EL (cell line): ENCODE measurements at regions not wholly inside any gene's neighbourhood (a gene's known extent, or its start where the extent isn't known, plus 50 kb on each side); places are given as distances from the start of the nearest gene placed in this dataset.

Source experiments
- DNase-seq: peaks from one replicate; pipeline ENCODE4 v3.0.0-alpha.2; 2016

DNA sequence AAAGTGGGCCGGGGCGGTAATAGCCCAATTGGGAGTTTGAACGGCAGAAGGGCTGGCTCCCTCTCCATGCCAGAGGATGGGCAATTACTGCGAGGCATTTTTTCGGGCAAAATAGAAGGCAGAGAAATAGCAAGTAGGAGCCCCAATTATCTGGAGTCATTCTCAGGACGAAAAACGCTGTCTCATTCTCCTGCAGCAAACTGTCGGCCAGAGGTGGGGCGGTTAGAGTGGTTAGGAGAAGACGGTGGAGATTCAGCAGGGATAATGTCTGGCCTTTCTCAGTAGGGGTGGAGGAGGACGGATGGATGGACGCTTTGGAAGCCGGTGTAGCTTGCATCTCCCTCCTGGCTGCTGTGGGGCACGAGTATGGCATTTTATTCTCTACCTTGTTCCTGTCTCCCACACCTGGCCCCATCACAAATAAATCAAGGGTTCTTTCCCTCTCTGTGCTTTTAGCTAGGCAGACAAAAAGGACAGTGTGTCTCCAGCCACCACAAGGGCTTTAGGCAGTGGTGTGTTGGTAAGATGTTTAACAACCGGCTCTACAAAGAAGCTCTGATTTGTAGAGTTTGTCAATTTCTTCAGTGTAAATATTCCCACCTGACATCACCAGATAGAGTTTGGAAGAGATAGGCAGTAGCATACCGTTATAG lies 140.5 kb upstream of the LHX5 start:
- DNase-seq: no peak

DNA sequence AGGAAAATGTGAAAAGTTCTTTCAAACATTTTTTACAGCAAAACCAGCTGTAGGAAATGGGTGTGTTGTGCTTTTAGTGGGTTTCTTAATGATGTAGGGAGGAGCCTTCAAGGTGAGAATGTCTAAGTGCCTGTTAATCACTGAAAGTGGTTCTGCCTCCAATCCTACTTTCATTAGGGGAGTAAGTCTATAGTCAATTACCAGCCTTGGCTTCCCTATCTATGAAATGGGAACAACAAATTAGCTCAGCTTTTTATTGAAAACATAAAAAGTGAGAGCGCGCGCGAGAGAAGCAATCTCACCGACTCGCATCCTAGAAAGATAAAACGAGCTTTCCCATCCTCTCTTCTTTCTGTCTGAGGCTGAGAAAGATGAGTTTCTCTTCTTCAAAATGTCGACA lies 140.0 kb upstream of the LHX5 start:
- no peak for DNase-seq

DNA sequence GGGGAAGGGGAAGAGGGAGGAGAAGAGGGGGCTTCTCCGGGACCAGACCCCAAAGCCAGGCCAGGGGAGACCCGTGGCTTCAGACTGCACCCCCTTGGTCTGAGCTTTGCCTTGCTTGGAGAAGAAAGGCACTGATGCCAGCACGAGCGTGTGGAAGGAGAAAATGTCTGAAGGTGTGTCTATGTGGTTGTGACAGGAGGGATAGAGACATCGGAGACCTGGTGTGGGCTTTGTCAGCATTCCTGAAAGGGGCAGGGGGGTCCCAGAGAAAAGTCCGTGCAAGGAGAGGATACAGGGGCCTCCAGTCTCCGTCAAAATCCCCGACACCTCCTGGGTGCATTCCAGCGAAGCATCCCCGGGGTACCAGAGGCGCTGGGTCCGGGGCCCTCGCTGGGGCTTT lies 139.0 kb upstream of the LHX5 start:
- DNase-seq: no peak

DNA sequence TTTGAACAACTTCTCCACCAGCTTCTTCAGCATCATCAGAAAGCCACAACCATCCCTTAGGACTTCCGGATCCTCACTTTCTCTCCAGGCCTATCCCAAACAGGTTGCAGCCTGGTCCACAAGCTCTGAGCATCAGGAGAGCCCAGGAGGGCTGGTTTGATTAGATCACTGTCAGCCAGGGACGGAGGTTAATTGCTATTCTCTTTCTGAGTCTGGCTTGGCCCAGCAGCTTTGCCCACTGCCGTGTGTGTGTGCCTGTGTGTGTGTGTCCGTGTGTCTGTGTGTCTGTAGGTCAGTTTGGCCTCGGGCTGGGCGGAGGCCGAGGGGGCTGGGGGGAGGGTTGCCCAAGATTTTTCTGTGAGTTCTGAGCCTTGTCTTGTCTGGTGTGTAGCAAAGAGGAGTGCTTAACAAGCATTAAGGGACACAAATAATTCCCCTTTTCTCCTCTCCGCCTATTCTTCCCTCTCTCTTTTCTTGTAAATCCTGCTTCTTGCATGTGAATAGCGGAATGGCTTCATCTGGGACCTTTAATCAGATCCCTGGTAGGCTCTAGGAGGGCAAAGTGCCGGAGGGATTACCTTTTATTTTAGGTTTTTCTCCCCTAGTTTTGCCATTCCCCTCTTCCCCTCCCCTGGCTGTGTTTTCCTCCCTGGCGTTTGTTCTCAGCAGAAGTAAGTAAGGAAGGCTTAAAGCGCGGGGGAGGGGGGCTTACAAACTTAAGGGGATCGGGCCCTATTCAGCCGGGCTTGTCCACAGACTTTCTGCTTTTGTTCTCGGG lies 138.2 kb upstream of the LHX5 start:
- DNase-seq: no peak

DNA sequence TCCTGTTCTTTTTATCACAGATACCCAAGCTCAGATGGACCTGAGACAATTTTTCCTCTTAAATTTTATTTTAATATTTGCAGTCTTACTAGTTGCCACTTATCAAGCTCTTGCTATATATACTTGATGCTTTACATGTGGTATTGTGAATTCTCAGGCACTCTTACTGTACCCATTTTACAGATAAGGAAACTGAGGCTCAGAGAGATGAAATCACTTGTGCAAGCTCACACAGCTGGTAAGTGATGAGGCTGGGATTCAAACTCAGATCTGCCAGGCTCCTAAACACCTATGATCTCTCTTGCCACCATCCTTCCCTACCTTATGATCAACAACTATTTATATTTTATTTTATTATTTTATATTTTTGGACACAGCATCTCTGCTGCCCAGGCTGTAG lies 133.0 kb upstream of the LHX5 start:
- DNase-seq: no peak

DNA sequence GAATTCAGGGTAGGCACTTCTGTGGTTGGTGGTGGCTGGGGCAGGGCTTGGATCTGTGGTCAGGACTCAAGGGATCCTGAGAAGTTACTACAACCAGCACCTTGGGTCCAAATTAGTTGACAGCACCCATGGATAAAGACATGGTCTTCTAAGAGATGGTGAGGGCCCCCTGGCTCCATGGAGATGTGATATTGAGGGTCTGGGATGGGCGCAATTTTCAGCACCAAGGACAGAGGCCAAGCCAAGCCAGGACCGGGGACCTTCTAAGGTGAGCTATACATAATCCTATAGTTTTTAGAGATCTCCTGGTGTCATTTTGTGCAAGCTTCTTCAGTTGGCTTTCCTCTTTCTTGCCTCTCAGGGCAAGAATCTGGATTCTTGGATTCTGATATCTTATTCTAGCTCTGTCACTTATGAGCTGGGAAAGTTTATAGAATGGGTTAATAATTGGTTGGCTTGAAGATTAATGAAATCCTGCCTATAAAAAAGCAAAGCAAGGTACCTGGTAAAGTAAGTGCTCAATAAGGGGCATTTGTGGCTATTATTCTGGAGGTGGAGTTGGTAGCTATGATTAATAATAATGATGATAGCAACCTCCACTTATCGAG lies 130.1 kb upstream of the LHX5 start:
- DNase-seq: no peak

DNA sequence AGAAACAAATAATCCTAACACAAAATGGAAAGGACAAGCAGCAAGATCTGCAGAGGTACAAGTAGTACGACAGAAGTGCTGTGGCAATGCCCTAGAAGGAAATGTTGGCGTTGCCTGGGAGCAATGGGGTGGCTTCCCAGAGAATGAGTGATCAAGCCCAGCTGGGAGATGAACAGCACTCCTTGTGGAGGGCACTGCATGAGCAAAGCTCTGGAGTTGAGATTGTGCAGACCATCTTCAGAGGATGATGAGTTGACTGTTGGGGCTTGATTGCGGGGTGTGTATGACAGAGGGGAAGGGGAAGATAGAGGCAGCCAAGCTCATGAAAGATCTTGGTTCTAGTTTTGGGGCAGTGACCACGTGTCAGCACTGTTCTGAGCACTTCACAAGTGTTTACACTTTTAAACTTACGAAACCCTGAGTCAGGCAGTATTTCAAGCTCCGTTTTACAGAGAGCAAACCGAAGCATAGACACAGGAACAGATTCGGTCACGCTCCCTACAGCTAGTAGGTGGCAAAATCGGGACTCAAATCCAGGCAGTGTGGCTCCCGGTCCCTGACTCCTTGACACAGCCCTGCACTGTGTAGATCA lies 127.2 kb upstream of the LHX5 start:
- DNase-seq: no peak

DNA sequence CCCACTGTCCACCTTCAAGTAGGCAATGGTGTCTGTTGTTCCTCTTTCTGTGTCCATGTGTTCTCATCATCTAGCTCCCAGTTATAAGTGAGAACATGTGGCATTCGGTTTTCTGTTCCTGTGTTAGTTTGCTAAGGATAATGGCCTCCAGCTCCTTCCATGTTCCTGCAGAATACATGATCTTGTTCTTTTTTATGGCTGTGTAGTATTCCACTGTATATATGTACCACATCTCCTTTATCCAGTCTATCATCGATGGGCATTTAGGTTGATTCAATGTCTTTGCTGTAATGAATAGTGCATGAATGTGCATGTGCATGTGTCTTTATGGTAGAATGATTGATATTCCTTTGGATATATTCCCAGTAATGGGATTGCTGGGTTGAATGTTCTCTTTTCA lies 123.3 kb upstream of the LHX5 start:
- no peak for DNase-seq

DNA sequence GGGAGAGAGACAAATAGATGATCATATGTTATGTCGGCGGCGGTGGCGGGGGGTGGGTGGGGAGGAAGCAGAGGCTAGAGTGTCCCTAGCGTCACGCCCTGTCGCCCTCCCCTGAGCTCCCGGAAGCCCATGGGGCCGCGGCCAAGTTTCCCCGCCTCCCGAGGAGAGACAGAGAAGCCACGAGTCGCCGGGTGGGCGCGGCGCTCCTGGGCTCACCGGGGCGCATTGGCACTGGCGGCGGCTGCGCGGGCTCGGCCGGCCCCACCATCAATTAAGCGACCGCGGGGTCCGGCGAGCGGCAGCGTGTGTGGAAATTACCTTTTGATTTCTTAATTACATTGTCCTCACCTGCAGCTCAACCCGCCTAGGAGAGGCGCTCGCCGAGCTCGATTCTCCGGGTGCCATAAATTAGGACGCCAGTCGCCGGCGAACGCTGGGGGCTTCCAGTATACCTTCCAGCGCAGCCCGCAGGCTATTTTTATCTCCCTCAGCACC lies 119.9 kb upstream of the LHX5 start:
- DNase-seq: no peak

DNA sequence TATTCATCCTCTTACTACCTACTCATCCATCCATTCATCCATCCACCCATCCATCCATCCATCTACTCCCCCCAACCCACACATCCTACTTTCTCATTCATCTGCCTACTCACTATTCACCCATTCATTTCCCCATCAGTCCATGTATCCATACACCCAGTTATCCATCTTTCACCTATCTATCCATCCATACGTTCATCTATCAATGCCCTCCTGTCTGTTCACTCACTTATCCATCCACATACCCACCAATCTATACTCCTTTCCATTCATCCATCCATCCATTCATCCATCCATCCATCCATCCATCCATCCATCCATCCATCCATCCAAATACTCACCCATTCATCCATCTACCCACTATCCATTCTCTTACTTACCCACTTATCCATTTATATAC lies 117.8 kb upstream of the LHX5 start:
- DNase-seq: no peak

DNA sequence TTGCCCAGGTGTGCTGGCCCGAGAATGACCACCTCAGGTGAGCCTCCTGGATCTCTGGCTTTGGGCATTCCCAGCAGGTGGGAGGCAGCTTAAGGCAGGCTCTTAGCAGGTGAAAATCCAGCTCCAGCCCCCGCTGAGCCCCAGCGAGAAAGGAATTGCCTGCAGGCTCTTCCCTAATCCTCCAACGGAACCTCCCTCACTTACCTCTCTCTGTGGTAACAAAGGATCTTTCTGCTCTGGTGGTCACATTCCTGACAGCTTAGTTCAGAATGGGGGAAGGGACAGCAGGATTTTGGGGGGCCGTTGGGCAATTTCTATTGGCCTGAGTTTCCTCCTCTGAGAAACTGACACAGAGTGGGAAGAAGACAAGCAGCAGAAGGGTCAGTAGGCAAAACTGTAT lies 116.0 kb upstream of the LHX5 start:
- DNase-seq: no peak

DNA sequence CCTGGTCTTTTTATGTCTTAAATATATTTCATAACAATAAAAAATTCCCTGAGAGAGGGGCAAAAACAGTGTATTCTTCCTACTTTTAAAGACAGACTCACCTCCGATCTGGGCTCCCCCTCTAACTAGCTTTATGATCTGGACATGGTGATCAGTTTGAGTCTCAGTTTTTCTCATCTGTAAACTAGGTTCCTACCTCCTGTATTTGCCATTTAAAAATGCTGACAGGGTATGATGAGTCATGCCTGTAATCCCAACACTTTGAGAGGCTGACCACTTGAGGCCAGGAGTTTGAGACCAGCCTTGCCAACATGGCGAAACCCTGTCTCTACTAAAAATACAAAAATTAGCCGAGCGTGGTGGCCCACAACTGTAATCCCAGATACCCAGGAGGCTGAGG lies 114.8 kb upstream of the LHX5 start:
- DNase-seq: no peak

DNA sequence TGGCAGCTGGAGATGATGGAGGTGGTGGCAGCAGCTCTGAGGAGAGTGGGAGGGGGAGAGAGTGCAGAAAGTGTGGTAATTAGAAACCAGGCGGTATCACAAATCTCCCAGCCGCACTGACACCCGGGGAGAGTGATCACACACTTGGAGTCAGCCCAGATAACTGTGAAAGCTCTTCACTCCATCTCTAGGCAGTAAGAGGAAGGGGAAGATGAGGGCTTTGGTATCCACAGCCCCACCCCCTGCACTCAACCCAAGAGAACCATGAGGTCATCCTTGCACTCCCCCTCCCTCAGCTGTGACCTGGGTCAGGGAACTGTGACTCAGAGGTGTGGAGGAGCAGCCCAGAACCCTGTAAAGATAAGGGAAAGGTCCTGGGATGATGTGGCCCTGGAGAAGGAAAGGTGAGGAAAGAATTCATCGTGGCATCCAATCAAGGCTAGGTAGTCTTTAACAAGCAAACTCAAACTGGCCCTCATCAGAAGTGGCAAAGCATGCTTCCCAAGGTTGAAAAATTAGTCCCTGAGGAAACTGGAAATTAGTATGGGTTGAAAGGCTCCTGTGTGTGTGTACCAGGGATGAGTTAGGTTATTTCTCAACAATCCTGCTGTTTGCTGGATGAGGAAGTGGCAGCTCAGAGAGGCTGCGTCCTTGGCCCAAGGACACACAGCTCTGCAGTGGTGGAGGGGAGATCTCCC lies 111.0 kb upstream of the LHX5 start:
- DNase-seq: no peak

DNA sequence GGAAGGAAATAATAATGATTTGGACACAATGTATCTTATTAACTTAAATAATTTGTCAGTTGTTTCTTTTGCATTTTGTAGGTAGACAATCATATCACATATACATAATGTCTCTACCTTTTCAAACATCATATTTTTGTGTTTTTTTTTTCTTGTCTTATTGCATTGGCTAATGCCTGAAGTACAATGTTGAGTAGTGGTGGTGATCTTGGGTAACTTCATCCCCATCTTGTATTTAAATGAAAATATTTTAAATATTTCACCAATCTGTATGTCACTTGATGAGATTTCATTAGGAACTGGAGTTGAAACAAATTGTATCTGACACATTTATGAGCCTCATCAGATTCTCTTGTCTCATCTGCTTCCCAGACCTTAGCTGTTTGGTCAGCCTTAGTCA lies 109.7 kb upstream of the LHX5 start:
- no peak for DNase-seq

DNA sequence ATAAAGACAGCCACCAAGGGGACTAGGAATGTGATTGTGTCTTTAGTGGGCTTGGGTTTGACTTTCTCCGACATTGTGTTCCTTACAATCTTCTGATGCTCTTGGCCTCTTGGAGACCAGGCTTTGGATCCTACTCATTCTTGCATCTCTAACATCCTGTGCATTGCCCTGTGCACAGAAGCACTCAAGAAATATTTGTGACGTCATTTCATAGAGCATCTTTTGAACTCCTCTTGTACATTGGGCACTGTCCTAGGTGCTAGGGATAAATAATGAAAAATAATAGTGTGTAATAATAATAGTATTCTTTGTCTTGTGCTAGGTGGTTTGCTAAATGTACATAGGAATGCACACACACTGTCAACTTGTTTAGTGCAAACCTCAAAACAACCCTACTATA lies 108.8 kb upstream of the LHX5 start:
- no peak for DNase-seq

DNA sequence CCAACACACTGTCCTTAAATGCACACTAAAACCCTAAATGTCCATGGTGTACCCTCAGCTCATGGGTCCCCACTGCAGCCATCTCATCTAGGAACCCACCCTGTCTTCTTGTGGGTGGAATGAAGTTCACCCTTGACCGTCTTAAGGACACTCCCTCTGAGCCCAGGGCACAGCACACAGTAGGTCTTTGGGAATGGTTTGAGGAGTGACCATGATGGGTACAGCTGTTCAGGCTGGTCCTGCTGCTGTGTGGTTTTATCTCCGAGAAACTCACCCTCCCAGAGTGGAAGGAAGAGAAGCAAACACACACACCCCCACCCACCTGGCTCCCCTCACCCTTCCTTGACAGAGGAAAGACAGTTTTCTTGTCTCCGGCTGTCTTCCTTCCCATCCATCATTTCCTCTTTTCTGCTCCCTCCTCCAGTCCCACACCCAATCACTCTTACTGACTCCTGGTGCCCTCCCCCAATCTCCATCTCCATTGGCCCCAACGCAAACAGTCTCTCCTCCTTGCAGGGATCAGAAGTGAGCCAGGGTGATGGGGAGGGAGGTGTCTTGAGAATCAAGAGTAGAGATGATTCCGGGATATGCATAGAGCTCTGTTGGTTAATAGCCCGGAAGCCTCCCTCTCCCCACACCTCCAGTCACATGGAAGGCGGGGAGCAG lies 105.9 kb upstream of the LHX5 start:
- no peak for DNase-seq

DNA sequence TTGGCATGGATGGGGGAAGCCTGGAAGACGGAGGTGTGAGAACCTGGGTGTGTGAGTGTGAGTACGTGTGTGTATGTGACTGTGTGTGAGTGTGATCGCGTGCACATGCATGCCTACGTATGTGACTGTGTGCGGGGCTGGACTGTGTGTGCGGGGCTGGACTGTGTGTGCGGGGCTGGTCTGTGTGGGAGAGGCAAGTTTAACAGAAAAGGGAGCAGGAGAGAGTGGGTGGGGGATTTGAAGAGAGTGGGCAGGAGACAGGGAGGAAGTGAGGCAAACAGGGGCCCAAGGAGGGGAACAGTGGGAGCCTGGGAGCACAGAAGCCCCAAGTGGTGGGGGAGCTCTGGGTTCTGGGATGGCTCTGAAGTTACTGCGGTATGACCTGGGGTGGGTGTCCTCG lies 103.7 kb upstream of the LHX5 start:
- no peak for DNase-seq

DNA sequence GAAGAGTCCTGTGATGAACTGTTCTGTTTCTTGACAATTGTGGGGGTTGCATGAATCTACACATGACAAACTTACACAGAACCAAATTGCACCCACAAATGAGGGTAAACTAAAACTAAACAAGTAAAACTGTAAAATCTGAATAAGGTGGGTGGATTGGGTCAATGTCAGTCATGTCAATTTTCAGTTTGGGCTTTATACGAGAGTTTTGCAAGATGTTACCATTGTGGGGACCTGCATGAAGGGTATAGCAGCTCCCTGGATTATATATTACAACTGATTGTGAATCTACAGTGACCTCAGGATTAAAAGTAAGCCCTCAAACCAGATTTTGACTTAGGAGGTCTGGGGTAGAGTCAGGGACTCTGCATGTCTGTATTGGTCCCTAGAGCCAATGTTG lies 101.5 kb upstream of the LHX5 start:
- no peak for DNase-seq

DNA sequence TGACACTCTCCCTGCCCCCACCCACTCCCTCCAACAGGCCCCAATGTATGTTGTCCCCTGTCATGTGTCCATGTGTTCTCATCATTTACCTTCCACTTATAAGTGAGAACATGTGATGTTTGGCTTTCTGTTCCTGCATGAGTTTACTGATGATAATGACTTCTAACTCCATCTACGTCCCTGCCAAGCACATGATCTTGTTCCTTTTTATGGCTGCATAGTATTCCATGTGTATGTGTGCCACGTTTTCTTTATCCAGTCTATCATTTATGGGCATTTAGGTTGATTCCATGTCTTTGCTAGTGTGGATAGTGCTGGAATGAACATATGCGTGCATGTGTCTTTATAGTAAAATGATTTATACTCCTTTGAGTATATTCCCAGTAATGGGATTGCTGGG lies 100.0 kb upstream of the LHX5 start:
- DNase-seq: no peak

DNA sequence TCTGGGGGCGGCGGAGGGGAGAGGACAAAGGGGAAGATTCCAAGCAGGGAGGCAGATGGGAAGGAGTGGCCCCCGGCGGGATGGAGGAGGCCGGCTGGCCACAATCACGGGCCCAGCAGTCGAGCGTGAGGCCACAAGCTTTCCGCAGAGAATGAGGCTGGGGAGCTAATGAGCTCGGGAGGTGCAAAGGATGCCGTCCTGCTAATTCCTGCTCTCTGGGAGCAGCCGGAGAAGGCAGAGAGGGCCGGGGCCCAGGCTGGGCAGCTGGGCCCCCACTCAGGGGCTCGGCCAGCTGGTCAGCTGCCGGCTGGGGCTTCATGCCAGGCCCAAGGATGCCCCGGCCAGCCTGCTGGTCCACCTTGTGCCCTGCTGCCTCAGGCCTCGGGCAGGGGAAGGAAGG lies 98.1 kb upstream of the LHX5 start:
- no peak for DNase-seq

DNA sequence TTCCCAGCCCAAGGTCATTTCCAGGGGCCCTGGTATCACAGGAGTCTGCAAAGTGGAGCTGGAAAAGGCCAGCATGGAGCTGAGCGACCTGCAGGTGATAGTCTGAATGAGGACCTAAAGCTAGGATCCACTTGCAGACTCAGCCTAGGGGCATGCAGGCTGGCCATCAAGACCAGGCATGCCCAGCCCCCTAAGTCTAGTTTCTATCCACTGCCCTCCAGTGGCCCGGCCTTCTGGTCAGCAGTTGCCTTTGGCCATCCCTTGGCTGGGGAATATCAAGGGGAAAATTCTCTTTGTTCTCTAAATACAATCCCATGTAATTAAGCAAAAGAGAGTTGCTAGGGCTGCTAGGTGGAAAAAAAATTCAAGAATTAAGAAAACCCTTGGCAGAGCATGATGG lies 96.3 kb upstream of the LHX5 start:
- no peak for DNase-seq

DNA sequence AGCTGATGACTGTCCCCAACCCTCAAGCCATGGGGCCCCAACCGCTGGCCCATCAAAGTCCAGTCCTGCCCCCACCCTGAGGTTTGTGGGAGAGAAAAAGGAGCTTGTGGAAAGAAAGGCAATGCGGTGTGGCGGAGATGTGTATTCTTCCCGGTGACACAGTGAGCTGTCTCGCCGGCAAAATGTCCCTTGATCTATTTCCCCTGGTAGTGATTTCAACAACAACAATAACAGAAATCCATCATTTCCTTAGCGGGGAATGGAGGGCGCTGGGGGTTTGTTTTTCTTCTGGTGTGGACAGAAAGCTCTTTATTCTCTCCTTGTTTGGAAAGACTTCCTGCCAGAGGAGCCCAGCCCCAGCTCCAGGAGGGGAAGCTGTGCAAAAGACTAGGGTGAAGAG lies 93.7 kb upstream of the LHX5 start:
- DNase-seq: no peak
